ENCODE measurements at regions not wholly inside any gene's neighbourhood (a gene's known extent, or its start where the extent isn't known, plus 50 kb on each side); places are given as distances from the start of the nearest gene placed in this dataset.
A peak's percentile ranks its signal among the peaks of the same experiment; 100 is the strongest.

GRCh38 chr6:26249957-26250697 is 114.9 kb upstream of the BTN3A2 start:
- Mint-ChIP-seq H3K27ac (peak overlapping the region; percentile 99), H3K4me3 (peak overlapping the region; percentile 92 to 96), H3K36me3 (ENCODE audit: insufficient read depth in 1 of 3, low read depth in 3 of 3) (peaks cover 0 to 7% (median 4%) of the 10 kb centered on the region in 3 experiments; a peak in 3 of 7 replicates), H3K27me3 (ENCODE audit: low read depth) (peaks cover 3% of the 10 kb centered on the region; the same call in 1 of the 2 replicates), H3K9me3 (no peaks in the 10 kb centered on the region), H3K4me1 (peaks cover 23 to 25% of the 10 kb centered on the region in 2 experiments)
- Histone ChIP-seq H3K9ac (ENCODE audit: extremely low read depth, insufficient read length, low read length) (peak overlapping the region; percentile 87), H3K4me1 (ENCODE audit: insufficient read depth, low read length) (no peaks in the 10 kb centered on the region), H3K27ac (ENCODE audit: insufficient read length, low read depth, low read length) (peak overlapping the region; percentile 82), H3K4ac (ENCODE audit: low read depth, low read length) (no peak overlapping the region; the same call in 1 of the 2 replicates), H2BK20ac (ENCODE audit: low read depth, low read length, poor library complexity, severe bottlenecking) (no peak overlapping the region), H4K8ac (replicated peaks; ENCODE audit: insufficient read length, low read depth, low read length) (no peak overlapping the region), H4K91ac (ENCODE audit: insufficient read length, low read depth, low read length) (no peak overlapping the region), H3K4me2 (ENCODE audit: insufficient read depth, insufficient read length, low read length) (peak overlapping the region; percentile 48), H3K9me3 (ENCODE audit: control insufficient read depth, low read depth, low read length) (no peaks in the 10 kb centered on the region), H3K23ac (ENCODE audit: insufficient read length, low read depth, low read length) (peak overlapping the region; percentile 39), H4K20me1 (ENCODE audit: control insufficient read depth, insufficient read depth, insufficient read length) (peaks cover 3% of the 10 kb centered on the region), H3K56ac (ENCODE audit: insufficient read length, low read depth, low read length) (peak overlapping the region; percentile 14), H3K79me2 (ENCODE audit: insufficient read depth, low read length) (no peaks in the 10 kb centered on the region), H2AFZ (ENCODE audit: low read length) (no peak overlapping the region), H3K79me1 (ENCODE audit: insufficient read depth, low read depth, low read length, poor library complexity, severe bottlenecking) (no peaks in the 10 kb centered on the region), H3K27me3 (ENCODE audit: insufficient read depth, low read length) (no peaks in the 10 kb centered on the region), H2BK120ac (ENCODE audit: low read depth, low read length, poor library complexity, severe bottlenecking) (no peak overlapping the region), H3K14ac (ENCODE audit: insufficient read depth, low read length) (peak overlapping the region; percentile 91), H3K18ac (ENCODE audit: insufficient read length, low read depth, low read length) (peak overlapping the region; percentile 96), H2BK12ac (ENCODE audit: insufficient read length, low read depth, low read length) (no peak overlapping the region), H2BK5ac (ENCODE audit: insufficient read length, low read length) (peak overlapping the region; percentile 10), H2AK5ac (ENCODE audit: insufficient read length, low read length) (no peak overlapping the region), H4K5ac (ENCODE audit: insufficient read length, low read depth, low read length) (peak overlapping the region; percentile 5), H3K23me2 (ENCODE audit: insufficient read length, low read depth, low read length, poor library complexity, severe bottlenecking) (peaks cover 7% of the 10 kb centered on the region), H2BK15ac (ENCODE audit: low read depth, low read length) (no peak overlapping the region), H3T11ph (ENCODE audit: low read length) (no peak overlapping the region)
- DNase-seq = peak; percentile 71
- WGBS (ENCODE audit: extremely low coverage, insufficient read length, low lambda C conversion rate) = no CpG with 5 or more reads among the region's 43 CpGs
- TF ChIP-seq CTCF (conservative IDR thresholded peaks at IDR 0.05) = peak; percentile 37; the same call in 2 of the 3 replicates

Data from H9 (cell line).